ENCODE measurements at regions not wholly inside any gene's neighbourhood (a gene's known extent, or its start where the extent isn't known, plus 50 kb on each side); places are given as distances from the start of the nearest gene placed in this dataset.

GRCh38 chr13:105153611-105154010 lies 1381.9 kb downstream of the EFNB2 start:
- H3K9ac ChIP-seq (ENCODE audit: low read length): no peak overlapping the region
- no peaks in the 10 kb centered on the region for H3K9me3 ChIP-seq (ENCODE audit: control insufficient read depth, low read length)
- no peaks in the 10 kb centered on the region for H3K4me1 ChIP-seq (ENCODE audit: control insufficient read depth, insufficient read depth, low read length)
- H3K27me3 ChIP-seq (ENCODE audit: control insufficient read depth, insufficient read depth, low read length): no peaks in the 10 kb centered on the region
- no peak overlapping the region for H3K4me3 ChIP-seq (ENCODE audit: low read length)
- H3K36me3 ChIP-seq (ENCODE audit: control insufficient read depth, insufficient read depth, low read length): no peaks in the 10 kb centered on the region

GRCh38 chr13:105151639-105152038 lies 1383.8 kb downstream of the EFNB2 start:
- Histone ChIP-seq H3K27me3 (ENCODE audit: control insufficient read depth, insufficient read depth, low read length) (no peaks in the 10 kb centered on the region), H3K9me3 (ENCODE audit: control insufficient read depth, low read length) (no peaks in the 10 kb centered on the region), H3K4me1 (ENCODE audit: control insufficient read depth, insufficient read depth, low read length) (no peaks in the 10 kb centered on the region), H3K4me3 (ENCODE audit: low read length) (no peak overlapping the region), H3K9ac (ENCODE audit: low read length) (no peak overlapping the region), H3K36me3 (ENCODE audit: control insufficient read depth, insufficient read depth, low read length) (no peaks in the 10 kb centered on the region)

- Histone ChIP-seq H3K9me3 (ENCODE audit: control insufficient read depth, low read length) (no peaks in the 10 kb centered on the region), H3K36me3 (ENCODE audit: control insufficient read depth, insufficient read depth, low read length) (no peaks in the 10 kb centered on the region), H3K9ac (ENCODE audit: low read length) (no peak overlapping the region), H3K4me1 (ENCODE audit: control insufficient read depth, insufficient read depth, low read length) (no peaks in the 10 kb centered on the region), H3K27me3 (ENCODE audit: control insufficient read depth, insufficient read depth, low read length) (no peaks in the 10 kb centered on the region), H3K4me3 (ENCODE audit: low read length) (no peak overlapping the region)
Observed at GRCh38 chr13:105147461-105147860, 1388.0 kb downstream of the EFNB2 start.

GRCh38 chr13:105144936-105145335 lies 1390.5 kb downstream of the EFNB2 start:
- H3K4me3 ChIP-seq (ENCODE audit: low read length): no peak overlapping the region
- H3K36me3 ChIP-seq (ENCODE audit: control insufficient read depth, insufficient read depth, low read length): no peaks in the 10 kb centered on the region
- H3K9me3 ChIP-seq (ENCODE audit: control insufficient read depth, low read length): no peaks in the 10 kb centered on the region
- no peaks in the 10 kb centered on the region for H3K4me1 ChIP-seq (ENCODE audit: control insufficient read depth, insufficient read depth, low read length)
- no peaks in the 10 kb centered on the region for H3K27me3 ChIP-seq (ENCODE audit: control insufficient read depth, insufficient read depth, low read length)
- H3K9ac ChIP-seq (ENCODE audit: low read length): no peak overlapping the region

GRCh38 chr13:105144020-105144419 lies 1391.4 kb downstream of the EFNB2 start:
- no peaks in the 10 kb centered on the region for H3K27me3 ChIP-seq (ENCODE audit: control insufficient read depth, insufficient read depth, low read length)
- H3K9ac ChIP-seq (ENCODE audit: low read length): no peak overlapping the region
- no peaks in the 10 kb centered on the region for H3K4me1 ChIP-seq (ENCODE audit: control insufficient read depth, insufficient read depth, low read length)
- no peak overlapping the region for H3K4me3 ChIP-seq (ENCODE audit: low read length)
- no peaks in the 10 kb centered on the region for H3K36me3 ChIP-seq (ENCODE audit: control insufficient read depth, insufficient read depth, low read length)
- H3K9me3 ChIP-seq (ENCODE audit: control insufficient read depth, low read length): no peaks in the 10 kb centered on the region

- no peak overlapping the region for H3K9ac ChIP-seq (ENCODE audit: low read length)
- no peak overlapping the region for H3K4me3 ChIP-seq (ENCODE audit: low read length)
Observed at GRCh38 chr13:105142556-105142955, 1392.9 kb downstream of the EFNB2 start.

GRCh38 chr13:105139380-105140285 lies 1395.8 kb downstream of the EFNB2 start:
- Histone ChIP-seq H3K4me1 (ENCODE audit: control insufficient read depth, insufficient read depth, low read length) (no peaks in the 10 kb centered on the region), H3K4me3 (ENCODE audit: low read length) (no peak overlapping the region), H3K9me3 (ENCODE audit: control insufficient read depth, low read length) (no peaks in the 10 kb centered on the region), H3K36me3 (ENCODE audit: control insufficient read depth, insufficient read depth, low read length) (no peaks in the 10 kb centered on the region), H3K27me3 (ENCODE audit: control insufficient read depth, insufficient read depth, low read length) (no peaks in the 10 kb centered on the region), H3K9ac (ENCODE audit: low read length) (no peak overlapping the region)

More at GRCh38 chr13:105142556-105142955, 1392.9 kb downstream of the EFNB2 start:
- Histone ChIP-seq H3K36me3 (ENCODE audit: control insufficient read depth, insufficient read depth, low read length) (no peaks in the 10 kb centered on the region), H3K27me3 (ENCODE audit: control insufficient read depth, insufficient read depth, low read length) (no peaks in the 10 kb centered on the region), H3K9me3 (ENCODE audit: control insufficient read depth, low read length) (no peaks in the 10 kb centered on the region), H3K4me1 (ENCODE audit: control insufficient read depth, insufficient read depth, low read length) (no peaks in the 10 kb centered on the region)

GRCh38 chr13:105139048-105139379 lies 1396.4 kb downstream of the EFNB2 start:
- Histone ChIP-seq H3K27me3 (ENCODE audit: control insufficient read depth, insufficient read depth, low read length) (no peaks in the 10 kb centered on the region), H3K36me3 (ENCODE audit: control insufficient read depth, insufficient read depth, low read length) (no peaks in the 10 kb centered on the region), H3K4me1 (ENCODE audit: control insufficient read depth, insufficient read depth, low read length) (no peaks in the 10 kb centered on the region), H3K9ac (ENCODE audit: low read length) (no peak overlapping the region), H3K9me3 (ENCODE audit: control insufficient read depth, low read length) (no peaks in the 10 kb centered on the region), H3K4me3 (ENCODE audit: low read length) (no peak overlapping the region)

- no peaks in the 10 kb centered on the region for H3K27me3 ChIP-seq (ENCODE audit: control insufficient read depth, insufficient read depth, low read length)
- no peak overlapping the region for H3K9ac ChIP-seq (ENCODE audit: low read length)
- no peaks in the 10 kb centered on the region for H3K4me1 ChIP-seq (ENCODE audit: control insufficient read depth, insufficient read depth, low read length)
- H3K4me3 ChIP-seq (ENCODE audit: low read length): no peak overlapping the region
- no peaks in the 10 kb centered on the region for H3K36me3 ChIP-seq (ENCODE audit: control insufficient read depth, insufficient read depth, low read length)
- H3K9me3 ChIP-seq (ENCODE audit: control insufficient read depth, low read length): no peaks in the 10 kb centered on the region
Observed at GRCh38 chr13:105135852-105136615, 1399.4 kb downstream of the EFNB2 start.

- Histone ChIP-seq H3K4me1 (ENCODE audit: control insufficient read depth, insufficient read depth, low read length) (no peaks in the 10 kb centered on the region), H3K4me3 (ENCODE audit: low read length) (no peak overlapping the region), H3K27me3 (ENCODE audit: control insufficient read depth, insufficient read depth, low read length) (no peaks in the 10 kb centered on the region), H3K36me3 (ENCODE audit: control insufficient read depth, insufficient read depth, low read length) (no peaks in the 10 kb centered on the region), H3K9ac (ENCODE audit: low read length) (no peak overlapping the region), H3K9me3 (ENCODE audit: control insufficient read depth, low read length) (no peaks in the 10 kb centered on the region)
Observed at GRCh38 chr13:105127732-105128131, 1407.7 kb downstream of the EFNB2 start.

GRCh38 chr13:105121221-105121620 lies 1414.2 kb downstream of the EFNB2 start:
- no peaks in the 10 kb centered on the region for H3K36me3 ChIP-seq (ENCODE audit: control insufficient read depth, insufficient read depth, low read length)
- no peak overlapping the region for H3K4me3 ChIP-seq (ENCODE audit: low read length)

GRCh38 chr13:105118426-105118985 lies 1417.0 kb downstream of the EFNB2 start:
- Histone ChIP-seq H3K4me3 (ENCODE audit: low read length) (no peak overlapping the region), H3K9ac (ENCODE audit: low read length) (no peak overlapping the region), H3K36me3 (ENCODE audit: control insufficient read depth, insufficient read depth, low read length) (no peaks in the 10 kb centered on the region), H3K4me1 (ENCODE audit: control insufficient read depth, insufficient read depth, low read length) (no peaks in the 10 kb centered on the region), H3K27me3 (ENCODE audit: control insufficient read depth, insufficient read depth, low read length) (no peaks in the 10 kb centered on the region), H3K9me3 (ENCODE audit: control insufficient read depth, low read length) (no peaks in the 10 kb centered on the region)

More at GRCh38 chr13:105121221-105121620, 1414.2 kb downstream of the EFNB2 start:
- Histone ChIP-seq H3K27me3 (ENCODE audit: control insufficient read depth, insufficient read depth, low read length) (no peaks in the 10 kb centered on the region), H3K9ac (ENCODE audit: low read length) (no peak overlapping the region), H3K9me3 (ENCODE audit: control insufficient read depth, low read length) (no peaks in the 10 kb centered on the region), H3K4me1 (ENCODE audit: control insufficient read depth, insufficient read depth, low read length) (no peaks in the 10 kb centered on the region)
